Activated T-cell treated with anti-CD3 and anti-CD28 coated beads, Interleukin-2, amount 50 U/mL, for 4 hours (primary cell): ENCODE measurements at regions not wholly inside any gene's neighbourhood (a gene's known extent, or its start where the extent isn't known, plus 50 kb on each side); places are given as distances from the start of the nearest gene placed in this dataset.
"Not testable (repeated sequence)": the region's sequence is repeated elsewhere in the genome, so short reads cannot be mapped to it uniquely, and the experiment has no call there.

ENCODE experiments used
- ATAC-seq, 2 donors: fragments of 200-7000 bp; cut with Tn5 transposase; one replicate each; pipeline ENCODE4 v1.10.0; 2021
- DNase-seq: peaks from one replicate; pipeline ENCODE4 v3.0.0-alpha.2; 2020
- H3K27me3 Mint-ChIP-seq: one replicate; pipeline ENCODE4 v1.8.0; 2021; ENCODE audit warnings: low read depth, mixed read lengths
- H3K36me3 Mint-ChIP-seq: one replicate; pipeline ENCODE4 v1.8.0; 2022; ENCODE audit warnings: mixed read lengths; ENCODE audit not compliant: insufficient read depth
- H3K4me1 Mint-ChIP-seq: one replicate; pipeline ENCODE4 v1.8.0; 2021; ENCODE audit warnings: low read depth, mixed read lengths
- H3K4me3 Mint-ChIP-seq: one replicate; pipeline ENCODE4 v1.8.0; 2021; ENCODE audit warnings: mild to moderate bottlenecking, moderate library complexity, mixed read lengths
- H3K9me3 Mint-ChIP-seq: one replicate; pipeline ENCODE4 v1.8.0; 2021; ENCODE audit warnings: mixed read lengths

- peak overlapping the region; percentile 58 for H3K4me3 Mint-ChIP-seq
- peak in 1 of 2 donors; percentile 22 for ATAC-seq
- H3K36me3 Mint-ChIP-seq = no peaks in the 10 kb centered on the region
- no peaks in the 10 kb centered on the region for H3K9me3 Mint-ChIP-seq
- H3K27me3 Mint-ChIP-seq = no peaks in the 10 kb centered on the region
- no peak for DNase-seq
- H3K4me1 Mint-ChIP-seq = peaks cover 79% of the 10 kb centered on the region
Observed at GRCh38 chr10:8404721-8405120, 350.2 kb downstream of the GATA3 start.

- DNase-seq (no peak), ATAC-seq (no peak)
- H3K4me3 Mint-ChIP-seq = no peak overlapping the region
Observed at GRCh38 chr10:8405596-8405995, 351.1 kb downstream of the GATA3 start.

GRCh38 chr10:8407501-8408021 lies 353.1 kb downstream of the GATA3 start:
- Mint-ChIP-seq H3K4me1 (peaks cover 52% of the 10 kb centered on the region), H3K36me3 (no peaks in the 10 kb centered on the region), H3K4me3 (no peak overlapping the region), H3K9me3 (no peaks in the 10 kb centered on the region), H3K27me3 (no peaks in the 10 kb centered on the region)
- ATAC-seq (no peak), DNase-seq (no peak)

More at GRCh38 chr10:8405596-8405995, 351.1 kb downstream of the GATA3 start:
- no peaks in the 10 kb centered on the region for H3K36me3 Mint-ChIP-seq
- H3K4me1 Mint-ChIP-seq = peaks cover 72% of the 10 kb centered on the region
- H3K27me3 Mint-ChIP-seq = no peaks in the 10 kb centered on the region
- H3K9me3 Mint-ChIP-seq = no peaks in the 10 kb centered on the region

- Mint-ChIP-seq H3K4me1 (peaks cover 25% of the 10 kb centered on the region), H3K36me3 (no peaks in the 10 kb centered on the region)
- no peak for DNase-seq
Observed at GRCh38 chr10:8410506-8410905, 356.0 kb downstream of the GATA3 start.

GRCh38 chr10:8412541-8412940 lies 358.1 kb downstream of the GATA3 start:
- no peak overlapping the region for H3K4me3 Mint-ChIP-seq
- H3K36me3 Mint-ChIP-seq = no peaks in the 10 kb centered on the region
- no peaks in the 10 kb centered on the region for H3K27me3 Mint-ChIP-seq
- H3K4me1 Mint-ChIP-seq = peaks cover 28% of the 10 kb centered on the region
- H3K9me3 Mint-ChIP-seq = no peaks in the 10 kb centered on the region
- no peak for DNase-seq
- ATAC-seq = no peak

More at GRCh38 chr10:8410506-8410905, 356.0 kb downstream of the GATA3 start:
- H3K4me3 Mint-ChIP-seq = no peak overlapping the region
- no peak for ATAC-seq
- H3K27me3 Mint-ChIP-seq = no peaks in the 10 kb centered on the region
- H3K9me3 Mint-ChIP-seq = no peaks in the 10 kb centered on the region

- not testable (repeated sequence) for ATAC-seq, H3K36me3 Mint-ChIP-seq, DNase-seq, H3K27me3 Mint-ChIP-seq, H3K4me3 Mint-ChIP-seq, H3K9me3 Mint-ChIP-seq
- H3K4me1 Mint-ChIP-seq = peaks cover 32% of the 10 kb centered on the region
Observed at GRCh38 chr10:8415029-8415428, 360.5 kb downstream of the GATA3 start.

- ATAC-seq = peak; percentile 75 to 81
- peaks cover 32% of the 10 kb centered on the region for H3K4me1 Mint-ChIP-seq
- DNase-seq = peak; percentile 12
- no peaks in the 10 kb centered on the region for H3K9me3 Mint-ChIP-seq
- no peaks in the 10 kb centered on the region for H3K36me3 Mint-ChIP-seq
- H3K27me3 Mint-ChIP-seq = no peaks in the 10 kb centered on the region
- peak overlapping the region; percentile 7 for H3K4me3 Mint-ChIP-seq
Observed at GRCh38 chr10:8416192-8416701, 361.8 kb downstream of the GATA3 start.

GRCh38 chr10:8416760-8417159 lies 362.3 kb downstream of the GATA3 start:
- Mint-ChIP-seq H3K36me3 (no peaks in the 10 kb centered on the region), H3K9me3 (no peaks in the 10 kb centered on the region), H3K27me3 (no peaks in the 10 kb centered on the region), H3K4me3 (peak overlapping the region; percentile 7), H3K4me1 (peaks cover 32% of the 10 kb centered on the region)
- ATAC-seq (peak; percentile 50 to 54), DNase-seq (peak; percentile 6)

GRCh38 chr10:8417631-8418030 lies 363.1 kb downstream of the GATA3 start:
- ATAC-seq = no peak
- Mint-ChIP-seq H3K4me1 (peaks cover 32% of the 10 kb centered on the region), H3K4me3 (no peak overlapping the region), H3K9me3 (no peaks in the 10 kb centered on the region), H3K36me3 (no peaks in the 10 kb centered on the region), H3K27me3 (no peaks in the 10 kb centered on the region)
- DNase-seq = no peak

GRCh38 chr10:8418631-8419030 lies 364.1 kb downstream of the GATA3 start:
- Mint-ChIP-seq H3K4me3 (no peak overlapping the region), H3K27me3 (no peaks in the 10 kb centered on the region), H3K9me3 (no peaks in the 10 kb centered on the region), H3K4me1 (peaks cover 32% of the 10 kb centered on the region), H3K36me3 (no peaks in the 10 kb centered on the region)
- DNase-seq (no peak), ATAC-seq (no peak)

- Mint-ChIP-seq H3K4me1 (peaks cover 40% of the 10 kb centered on the region), H3K4me3 (no peak overlapping the region), H3K9me3 (no peaks in the 10 kb centered on the region), H3K36me3 (no peaks in the 10 kb centered on the region), H3K27me3 (no peaks in the 10 kb centered on the region)
- no peak for ATAC-seq
- DNase-seq = no peak
Observed at GRCh38 chr10:8420182-8420581, 365.7 kb downstream of the GATA3 start.

GRCh38 chr10:8424555-8425211 lies 370.2 kb downstream of the GATA3 start:
- H3K36me3 Mint-ChIP-seq = no peaks in the 10 kb centered on the region

GRCh38 chr10:8428654-8429053 lies 374.2 kb downstream of the GATA3 start:
- no peaks in the 10 kb centered on the region for H3K27me3 Mint-ChIP-seq
- no peaks in the 10 kb centered on the region for H3K9me3 Mint-ChIP-seq
- ATAC-seq (no peak), DNase-seq (no peak)
- peaks cover 14% of the 10 kb centered on the region for H3K4me1 Mint-ChIP-seq
- no peaks in the 10 kb centered on the region for H3K36me3 Mint-ChIP-seq
- H3K4me3 Mint-ChIP-seq = no peak overlapping the region

More at GRCh38 chr10:8424555-8425211, 370.2 kb downstream of the GATA3 start:
- Mint-ChIP-seq H3K4me3 (no peak overlapping the region), H3K9me3 (no peaks in the 10 kb centered on the region), H3K4me1 (peaks cover 12% of the 10 kb centered on the region), H3K27me3 (no peaks in the 10 kb centered on the region)
- ATAC-seq = no peak
- no peak for DNase-seq

- H3K4me1 Mint-ChIP-seq = peaks cover 5% of the 10 kb centered on the region
- DNase-seq (no peak), ATAC-seq (no peak)
- H3K4me3 Mint-ChIP-seq = no peak overlapping the region
- H3K27me3 Mint-ChIP-seq = no peaks in the 10 kb centered on the region
- no peaks in the 10 kb centered on the region for H3K36me3 Mint-ChIP-seq
- no peaks in the 10 kb centered on the region for H3K9me3 Mint-ChIP-seq
Observed at GRCh38 chr10:8430321-8430720, 375.8 kb downstream of the GATA3 start.

- DNase-seq (no peak), ATAC-seq (no peak)
- H3K27me3 Mint-ChIP-seq = no peaks in the 10 kb centered on the region
- peaks cover 2% of the 10 kb centered on the region for H3K4me1 Mint-ChIP-seq
- H3K36me3 Mint-ChIP-seq = no peaks in the 10 kb centered on the region
- H3K9me3 Mint-ChIP-seq = no peaks in the 10 kb centered on the region
- no peak overlapping the region for H3K4me3 Mint-ChIP-seq
Observed at GRCh38 chr10:8431511-8431910, 377.0 kb downstream of the GATA3 start.
